PC-9 (cell line): ENCODE measurements at regions not wholly inside any gene's neighbourhood (a gene's known extent, or its start where the extent isn't known, plus 50 kb on each side); places are given as distances from the start of the nearest gene placed in this dataset.

Source experiments
- BruUV-seq: library from RNA; stranded (reverse); fragments of 400-500 nt; replicated peaks from 2 replicates; lab custom pipeline; 2021; lab: Mats Ljungman, UMichigan
- CTCF ChIA-PET: fragments of 300-600 bp; sonication (Branson Sonifier 250); formaldehyde crosslinking; loops from one replicate; lab custom pipeline; 2022; ENCODE audit warnings: antibody characterized with exemption; lab: Charles Lee
- POLR2A ChIA-PET: fragments of 300-600 bp; sonication (Branson Sonifier 250); formaldehyde crosslinking; loops from one replicate; lab custom pipeline; 2022; ENCODE audit warnings: antibody characterized with exemption; ENCODE audit not compliant: unreplicated experiment; lab: Charles Lee
- DNase-seq, 2 experiments: peaks; one replicate each; pipeline versions ENCODE4 v3.0.0 to v3.0.0-alpha.2; 2015 to 2022; ENCODE audit warnings: mixed read lengths in 1 of 2
- H2AFZ ChIP-seq: fragments of 200-600 bp; sonication (generic); 2 replicates; pipeline ENCODE4 v1.8.1; 2017; ENCODE audit warnings: antibody characterized with exemption
- H3F3A ChIP-seq: fragments of 200-600 bp; sonication (generic); 2 replicates; pipeline ENCODE4 v1.8.1; 2017; ENCODE audit warnings: antibody characterized with exemption, mild to moderate bottlenecking, low read depth; ENCODE audit not compliant: insufficient read depth
- H3K27ac ChIP-seq: fragments of 200-600 bp; sonication (generic); 2 replicates; pipeline ENCODE4 v1.6.1; 2016; ENCODE audit warnings: mixed run types
- H3K27me3 ChIP-seq: fragments of 200-600 bp; sonication (generic); 2 replicates; pipeline ENCODE4 v1.6.1; 2016; ENCODE audit warnings: low read depth, mixed run types; ENCODE audit not compliant: insufficient read depth
- H3K36me3 ChIP-seq: fragments of 200-600 bp; sonication (generic); 2 replicates; pipeline ENCODE4 v1.6.1; 2016; ENCODE audit warnings: low read depth, mixed run types
- H3K4me1 ChIP-seq: fragments of 200-600 bp; sonication (generic); replicated peaks from 2 replicates; pipeline ENCODE4 v1.6.1; 2016; ENCODE audit warnings: mixed run types; ENCODE audit not compliant: insufficient read depth
- H3K4me2 ChIP-seq: fragments of 200-600 bp; sonication (generic); 2 replicates; pipeline ENCODE4 v1.6.1; 2017; ENCODE audit warnings: mixed run types
- H3K4me3 ChIP-seq: fragments of 200-600 bp; sonication (generic); 2 replicates; pipeline ENCODE4 v1.6.1; 2016; ENCODE audit warnings: mixed run types
- H3K79me2 ChIP-seq: fragments of 200-600 bp; sonication (generic); 2 replicates; pipeline ENCODE4 v1.6.1; 2017; ENCODE audit warnings: low read depth, mixed run types
- H3K9me2 ChIP-seq: fragments of 200-600 bp; sonication (generic); 2 replicates; pipeline ENCODE4 v1.8.1; 2017; ENCODE audit warnings: mild to moderate bottlenecking; ENCODE audit not compliant: insufficient read depth
- H3K9me3 ChIP-seq: fragments of 200-600 bp; sonication (generic); 2 replicates; pipeline ENCODE4 v1.8.1; 2016; ENCODE audit warnings: low read depth; ENCODE audit not compliant: insufficient read depth
- H4K20me1 ChIP-seq: fragments of 200-600 bp; sonication (generic); 2 replicates; pipeline ENCODE4 v1.8.1; 2017; ENCODE audit not compliant: insufficient read depth
- EZH2 ChIP-seq: fragments of 200-600 bp; sonication (generic); IDR thresholded peaks from 2 replicates; pipeline ENCODE4 v1.8.0; 2017; ENCODE audit warnings: antibody characterized with exemption, low read depth
- intact Hi-C: fragments of 100-400 bp; cut with micrococcal nuclease; formaldehyde crosslinking; loops from one replicate; pipeline ENCODE4 v1.10.0; 2022; ENCODE audit not compliant: unreplicated experiment
- TF ChIP-seq, protein P1 (sequence below): fragments of 200-600 bp; sonication (generic); conservative IDR thresholded peaks from 2 replicates; pipeline ENCODE4 v1.6.1; 2017; ENCODE audit warnings: mixed run types, antibody characterized with exemption, mild to moderate bottlenecking, moderate library complexity

DNA sequence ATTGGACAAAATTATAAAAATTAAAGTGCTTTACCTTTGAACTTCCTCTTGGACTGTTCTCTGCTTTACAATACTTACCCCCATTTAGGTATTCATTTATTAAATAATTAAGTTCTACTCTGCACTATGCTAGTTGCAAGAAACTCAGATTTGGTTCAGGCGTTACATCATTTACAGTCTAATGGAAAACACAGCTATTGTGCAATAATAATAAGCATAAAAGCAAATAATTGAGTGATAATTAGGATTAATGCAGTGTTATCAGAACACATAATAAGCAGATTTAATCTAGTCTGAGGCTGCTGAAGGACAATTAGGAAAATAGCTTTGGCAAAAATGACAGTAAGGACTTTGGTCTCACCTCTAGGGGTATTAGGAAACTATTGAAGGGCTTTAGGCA lies 493.2 kb upstream of the ADARB2 start:
- TF ChIP-seq, protein P1, sequence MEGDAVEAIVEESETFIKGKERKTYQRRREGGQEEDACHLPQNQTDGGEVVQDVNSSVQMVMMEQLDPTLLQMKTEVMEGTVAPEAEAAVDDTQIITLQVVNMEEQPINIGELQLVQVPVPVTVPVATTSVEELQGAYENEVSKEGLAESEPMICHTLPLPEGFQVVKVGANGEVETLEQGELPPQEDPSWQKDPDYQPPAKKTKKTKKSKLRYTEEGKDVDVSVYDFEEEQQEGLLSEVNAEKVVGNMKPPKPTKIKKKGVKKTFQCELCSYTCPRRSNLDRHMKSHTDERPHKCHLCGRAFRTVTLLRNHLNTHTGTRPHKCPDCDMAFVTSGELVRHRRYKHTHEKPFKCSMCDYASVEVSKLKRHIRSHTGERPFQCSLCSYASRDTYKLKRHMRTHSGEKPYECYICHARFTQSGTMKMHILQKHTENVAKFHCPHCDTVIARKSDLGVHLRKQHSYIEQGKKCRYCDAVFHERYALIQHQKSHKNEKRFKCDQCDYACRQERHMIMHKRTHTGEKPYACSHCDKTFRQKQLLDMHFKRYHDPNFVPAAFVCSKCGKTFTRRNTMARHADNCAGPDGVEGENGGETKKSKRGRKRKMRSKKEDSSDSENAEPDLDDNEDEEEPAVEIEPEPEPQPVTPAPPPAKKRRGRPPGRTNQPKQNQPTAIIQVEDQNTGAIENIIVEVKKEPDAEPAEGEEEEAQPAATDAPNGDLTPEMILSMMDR, result no peak
- no peak for TF ChIP-seq EZH2
- CTCF ChIA-PET, result no interaction called here
- Histone ChIP-seq H3K27ac (no peak overlapping the region), H3K9me2 (no peaks in the 10 kb centered on the region), H3F3A (no peaks in the 10 kb centered on the region), H3K4me2 (no peak overlapping the region), H4K20me1 (no peaks in the 10 kb centered on the region), H3K79me2 (no peaks in the 10 kb centered on the region), H3K4me1 (no peaks in the 10 kb centered on the region), H3K36me3 (no peaks in the 10 kb centered on the region), H3K27me3 (peaks cover 9% of the 10 kb centered on the region; the same call in 1 of the 2 replicates), H2AFZ (no peak overlapping the region), H3K4me3 (no peak overlapping the region), H3K9me3 (no peaks in the 10 kb centered on the region)
- intact Hi-C loops, result no loop called here
- DNase-seq, result no peak
- BruUV-seq, result no TSS peak
- POLR2A ChIA-PET, result no interaction called here

DNA sequence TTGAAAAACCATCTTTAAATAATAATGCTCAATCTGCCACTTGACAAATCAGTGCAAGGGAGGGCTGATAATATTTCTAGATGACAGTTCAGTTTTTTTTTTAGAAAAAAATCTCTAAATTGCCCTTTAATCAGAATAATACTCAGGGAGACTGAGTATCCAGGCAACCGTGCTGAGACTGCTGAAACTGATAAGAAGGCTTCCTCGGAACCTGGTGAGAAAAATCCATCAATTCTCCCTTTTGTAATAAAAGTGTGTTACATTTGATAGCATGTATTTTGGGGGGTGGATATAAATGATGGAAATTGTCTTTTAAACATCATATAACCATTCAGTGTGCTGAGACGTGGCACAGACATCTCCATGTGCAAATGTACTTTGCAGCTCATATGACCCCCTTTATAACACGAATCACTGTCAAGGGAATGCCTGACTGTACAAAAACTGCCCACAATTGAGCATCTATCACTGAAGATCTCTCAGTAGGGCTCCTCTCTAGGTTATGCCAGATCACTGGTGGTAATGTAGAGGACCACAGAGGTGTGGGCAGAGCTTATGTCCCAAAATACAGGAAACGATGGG lies 491.1 kb upstream of the ADARB2 start:
- Histone ChIP-seq H3K27me3 (peaks cover 21% of the 10 kb centered on the region), H3F3A (no peaks in the 10 kb centered on the region), H3K36me3 (no peaks in the 10 kb centered on the region), H3K9me2 (no peaks in the 10 kb centered on the region), H3K4me1 (no peaks in the 10 kb centered on the region), H4K20me1 (no peaks in the 10 kb centered on the region), H3K4me2 (no peak overlapping the region), H2AFZ (no peak overlapping the region), H3K4me3 (no peak overlapping the region), H3K79me2 (no peaks in the 10 kb centered on the region), H3K27ac (no peak overlapping the region), H3K9me3 (no peaks in the 10 kb centered on the region)
- ChIA-PET POLR2A (no interaction called here), CTCF (no interaction called here)
- BruUV-seq, result no TSS peak
- no peak for DNase-seq
- intact Hi-C loops, result no loop called here
- TF ChIP-seq, protein P1, result no peak
- no peak for TF ChIP-seq EZH2

GRCh38 chr10:2225609-2226008 lies 488.3 kb upstream of the ADARB2 start:
- Histone ChIP-seq H3K79me2 (no peaks in the 10 kb centered on the region), H3K27me3 (peaks cover 32% of the 10 kb centered on the region), H3K36me3 (no peaks in the 10 kb centered on the region), H3K27ac (no peak overlapping the region), H3K9me3 (no peaks in the 10 kb centered on the region), H4K20me1 (no peaks in the 10 kb centered on the region), H3K4me3 (no peak overlapping the region), H3K4me1 (no peaks in the 10 kb centered on the region), H3K4me2 (no peak overlapping the region), H2AFZ (no peak overlapping the region), H3K9me2 (no peaks in the 10 kb centered on the region), H3F3A (no peaks in the 10 kb centered on the region)
- POLR2A ChIA-PET, result no interaction called here
- no TSS peak for BruUV-seq
- DNase-seq, result no peak
- CTCF ChIA-PET, result no interaction called here
- intact Hi-C loops, result no loop called here
- TF ChIP-seq, protein P1, result no peak
- TF ChIP-seq EZH2, result no peak
